Lower leg skin (tissue), 3 donors: ENCODE measurements at regions not wholly inside any gene's neighbourhood (a gene's known extent, or its start where the extent isn't known, plus 50 kb on each side); places are given as distances from the start of the nearest gene placed in this dataset.

Experiments used
- CTCF ChIP-seq, 3 donors: fragments of 450-650 bp; IDR thresholded peaks; one replicate each; pipeline ENCODE4 v1.5.1; 2016; ENCODE audit warnings: antibody characterized with exemption in 3 of 3, mild to moderate bottlenecking in 3 of 3, moderate library complexity in 2 of 3
- POLR2A ChIP-seq, 2 donors: fragments of 450-650 bp; IDR thresholded peaks; one replicate each; pipeline ENCODE4 v1.6.1; 2016 to 2017; ENCODE audit warnings: antibody characterized with exemption in 2 of 2, mild to moderate bottlenecking in 1 of 2, moderate library complexity in 1 of 2

- TF ChIP-seq CTCF (IDR thresholded peaks at IDR 0.05) = no peak
- no peak for TF ChIP-seq POLR2A (IDR thresholded peaks at IDR 0.05)
Measured at GRCh38 chr12:91922674-91923073, 223.0 kb downstream of the BTG1 start.
